ENCODE measurements at regions not wholly inside any gene's neighbourhood (a gene's known extent, or its start where the extent isn't known, plus 50 kb on each side); places are given as distances from the start of the nearest gene placed in this dataset.
"Not testable (repeated sequence)": the region's sequence is repeated elsewhere in the genome, so short reads cannot be mapped to it uniquely, and the experiment has no call there.

GRCh38 chr9:11092974-11093373, 480.2 kb upstream of the PTPRD start:
- no peak overlapping the region for H3K4me3 ChIP-seq (ENCODE audit: low read length)
- no peak for DNase-seq (ENCODE audit: low read depth, low spot score)

- no peak for DNase-seq (ENCODE audit: low read depth, low spot score)
- no peak overlapping the region for H3K4me3 ChIP-seq (ENCODE audit: low read length)
Measured at GRCh38 chr9:11097020-11097419, 484.2 kb upstream of the PTPRD start.

GRCh38 chr9:11103525-11103924, 490.7 kb upstream of the PTPRD start:
- H3K4me3 ChIP-seq (ENCODE audit: low read length): no peak overlapping the region
- no peak for DNase-seq (ENCODE audit: low read depth, low spot score)

- no peak overlapping the region for H3K4me3 ChIP-seq (ENCODE audit: low read length)
- DNase-seq (ENCODE audit: low read depth, low spot score): no peak
Measured at GRCh38 chr9:11107196-11107595, 494.4 kb upstream of the PTPRD start.

GRCh38 chr9:11128156-11128555, 515.4 kb upstream of the PTPRD start:
- no peak for DNase-seq (ENCODE audit: low read depth, low spot score)
- H3K4me3 ChIP-seq (ENCODE audit: low read length): no peak overlapping the region

GRCh38 chr9:11135851-11136250, 523.0 kb upstream of the PTPRD start:
- no peak overlapping the region for H3K4me3 ChIP-seq (ENCODE audit: low read length)
- no peak for DNase-seq (ENCODE audit: low read depth, low spot score)

- no peak for DNase-seq (ENCODE audit: low read depth, low spot score)
- no peak overlapping the region for H3K4me3 ChIP-seq (ENCODE audit: low read length)
Measured at GRCh38 chr9:11141357-11141756, 528.6 kb upstream of the PTPRD start.

GRCh38 chr9:11142965-11143738, 530.4 kb upstream of the PTPRD start:
- no peak overlapping the region for H3K4me3 ChIP-seq (ENCODE audit: low read length)
- no peak for DNase-seq (ENCODE audit: low read depth, low spot score)

- no peak overlapping the region for H3K4me3 ChIP-seq (ENCODE audit: low read length)
- DNase-seq (ENCODE audit: low read depth, low spot score): no peak
Measured at GRCh38 chr9:11144746-11145145, 531.9 kb upstream of the PTPRD start.

GRCh38 chr9:11148189-11148588, 535.4 kb upstream of the PTPRD start:
- DNase-seq (ENCODE audit: low read depth, low spot score): no peak
- no peak overlapping the region for H3K4me3 ChIP-seq (ENCODE audit: low read length)

- no peak for DNase-seq (ENCODE audit: low read depth, low spot score)
- no peak overlapping the region for H3K4me3 ChIP-seq (ENCODE audit: low read length)
Measured at GRCh38 chr9:11149065-11149464, 536.3 kb upstream of the PTPRD start.

GRCh38 chr9:11158063-11158462, 545.3 kb upstream of the PTPRD start:
- no peak for DNase-seq (ENCODE audit: low read depth, low spot score)
- no peak overlapping the region for H3K4me3 ChIP-seq (ENCODE audit: low read length)

- no peak for DNase-seq (ENCODE audit: low read depth, low spot score)
Measured at GRCh38 chr9:11158676-11159075, 545.9 kb upstream of the PTPRD start.

GRCh38 chr9:11159318-11159862, 546.6 kb upstream of the PTPRD start:
- no peak for DNase-seq (ENCODE audit: low read depth, low spot score)
- H3K4me3 ChIP-seq (ENCODE audit: low read length): no peak overlapping the region

More at GRCh38 chr9:11158676-11159075, 545.9 kb upstream of the PTPRD start:
- no peak overlapping the region for H3K4me3 ChIP-seq (ENCODE audit: low read length)

- DNase-seq (ENCODE audit: low read depth, low spot score): no peak
- no peak overlapping the region for H3K4me3 ChIP-seq (ENCODE audit: low read length)
Measured at GRCh38 chr9:11163843-11164242, 551.0 kb upstream of the PTPRD start.

GRCh38 chr9:11182001-11182400, 569.2 kb upstream of the PTPRD start:
- no peak for DNase-seq (ENCODE audit: low read depth, low spot score)

GRCh38 chr9:11190719-11191118, 577.9 kb upstream of the PTPRD start:
- no peak overlapping the region for H3K4me3 ChIP-seq (ENCODE audit: low read length)
- no peak for DNase-seq (ENCODE audit: low read depth, low spot score)

More at GRCh38 chr9:11182001-11182400, 569.2 kb upstream of the PTPRD start:
- H3K4me3 ChIP-seq (ENCODE audit: low read length): no peak overlapping the region

GRCh38 chr9:11192993-11193392, 580.2 kb upstream of the PTPRD start:
- DNase-seq (ENCODE audit: low read depth, low spot score): no peak

GRCh38 chr9:11194246-11194645, 581.4 kb upstream of the PTPRD start:
- H3K4me3 ChIP-seq (ENCODE audit: low read length): no peak overlapping the region
- DNase-seq (ENCODE audit: low read depth, low spot score): no peak

More at GRCh38 chr9:11192993-11193392, 580.2 kb upstream of the PTPRD start:
- H3K4me3 ChIP-seq (ENCODE audit: low read length): no peak overlapping the region

GRCh38 chr9:11196840-11197365, 584.1 kb upstream of the PTPRD start:
- DNase-seq (ENCODE audit: low read depth, low spot score); H3K4me3 ChIP-seq (ENCODE audit: low read length): not testable (repeated sequence)

GRCh38 chr9:11199335-11199734, 586.5 kb upstream of the PTPRD start:
- no peak for DNase-seq (ENCODE audit: low read depth, low spot score)
- H3K4me3 ChIP-seq (ENCODE audit: low read length): no peak overlapping the region

Measured in Jurkat, Clone E6-1 (cell line).